ENCODE measurements at regions not wholly inside any gene's neighbourhood (a gene's known extent, or its start where the extent isn't known, plus 50 kb on each side); places are given as distances from the start of the nearest gene placed in this dataset.

DNA sequence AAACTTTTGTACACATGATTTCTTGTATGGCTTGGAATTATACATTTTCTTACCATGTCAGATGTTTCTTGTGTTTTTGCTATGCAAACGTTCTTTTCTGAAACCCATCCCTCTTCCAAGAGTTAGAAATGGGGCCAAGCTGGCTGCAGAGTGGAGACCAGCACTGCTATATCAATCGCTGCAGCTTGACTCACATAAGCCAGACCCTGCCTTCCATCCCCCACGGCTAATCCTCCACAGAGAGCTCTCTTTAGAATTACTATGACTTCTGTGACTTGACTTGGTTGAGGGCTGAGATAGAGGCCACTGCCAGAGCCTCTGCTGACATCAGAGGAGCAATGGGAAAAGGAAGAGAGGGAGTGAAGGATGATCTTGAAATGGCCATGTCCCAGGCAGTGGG is 147.9 kb downstream of the DACT1 start:
- Histone ChIP-seq H3K79me2 (ENCODE audit: control insufficient read depth in 1 of 2, insufficient read depth in 2 of 2, low read length in 2 of 2) (no peaks in the 10 kb centered on the region), H3K18ac (ENCODE audit: extremely low read depth, low read length) (no peak overlapping the region), H3K4ac (replicated peaks; ENCODE audit: insufficient read length, low read depth, low read length) (no peak overlapping the region), H4K20me1 (replicated peaks in 1 of 2; ENCODE audit: control insufficient read depth in 1 of 2, insufficient read depth in 2 of 2, low read length in 2 of 2) (no peaks in the 10 kb centered on the region), H4K8ac (ENCODE audit: extremely low read depth, insufficient read depth, low read length) (no peak overlapping the region), H2BK12ac (ENCODE audit: low read depth, low read length) (no peak overlapping the region), H3K4me3 (ENCODE audit: extremely low read depth in 1 of 4, insufficient read depth in 2 of 4, low read depth in 3 of 4, low read length in 4 of 4) (no peak overlapping the region), H3K23ac (ENCODE audit: insufficient read length) (no peak overlapping the region), H4K5ac (ENCODE audit: insufficient read length, low read depth, low read length) (no peak overlapping the region), H3K14ac (ENCODE audit: insufficient read length) (no peak overlapping the region), H3K36me3 (ENCODE audit: control insufficient read depth in 2 of 4, insufficient read depth in 4 of 4, low read length in 3 of 4) (no peaks in the 10 kb centered on the region), H3K23me2 (ENCODE audit: low read depth, low read length) (no peaks in the 10 kb centered on the region; the same call in 1 of the 2 replicates), H3K9ac (replicated peaks in 1 of 4; ENCODE audit: extremely low read depth in 1 of 4, low read depth in 3 of 4, low read length in 3 of 4) (no peak overlapping the region), H3K27me3 (replicated peaks in 1 of 4; ENCODE audit: control insufficient read depth in 3 of 4, extremely low read depth in 1 of 4, insufficient read depth in 3 of 4, low read length in 3 of 4) (peaks cover 0 to 4% (median 0%) of the 10 kb centered on the region in 4 experiments; a peak in 1 of 7 replicates), H2BK20ac (ENCODE audit: low read length) (no peak overlapping the region), H2BK5ac (ENCODE audit: low read depth, low read length) (no peak overlapping the region), H2AK5ac (ENCODE audit: low read depth, low read length) (no peak overlapping the region), H2BK15ac (ENCODE audit: low read length) (no peak overlapping the region), H3K4me1 (replicated peaks in 1 of 4; ENCODE audit: control insufficient read depth in 3 of 4, insufficient read depth in 4 of 4, low read length in 3 of 4) (peaks cover 0 to 4% (median 2%) of the 10 kb centered on the region in 4 experiments; a peak in 5 of 7 replicates), H3K27ac (ENCODE audit: low read depth, low read length) (no peak overlapping the region), H3K4me2 (ENCODE audit: insufficient read depth in 1 of 2, low read depth in 2 of 2, low read length in 2 of 2) (no peak overlapping the region), H2AFZ (ENCODE audit: low read length) (no peak overlapping the region), H3K9me3 (ENCODE audit: insufficient read depth in 2 of 2, low read depth in 1 of 2, low read length in 1 of 2) (no peaks in the 10 kb centered on the region), H3K56ac (replicated peaks; ENCODE audit: insufficient read length, low read depth, low read length) (no peak overlapping the region), H2BK120ac (replicated peaks; ENCODE audit: low read depth, low read length) (no peak overlapping the region), H4K91ac (replicated peaks; ENCODE audit: insufficient read length, low read length) (no peak overlapping the region), H3K79me1 (ENCODE audit: low read depth, low read length) (no peaks in the 10 kb centered on the region)
- 84% methylated on average over 3 of the region's 3 CpGs; no CpG with 5 or more reads in 1 of the 2 experiments for WGBS, 2 experiments (ENCODE audit: extremely low coverage in 1 of 2, insufficient coverage in 1 of 2, insufficient read length in 1 of 2, insufficient replicate concordance in 2 of 2, low coverage in 1 of 2, low lambda C conversion rate in 2 of 2, missing lambda C conversion rate in 1 of 2)
- ChIA-PET CTCF (ENCODE audit: partially characterized antibody) (interaction anchor here (0.8 to 1.3 kb wide), 5 partner anchors 10 to 237 kb away, joined by 3 read pairs; no protein-coding TSS in a partner anchor), POLR2A (ENCODE audit: partially characterized antibody) (no interaction called here)
- DNase-seq (ENCODE audit: low read depth in 1 of 2, low spot score in 2 of 2) (no peak), FAIRE-seq (no peak)
- TF ChIP-seq EP300 (IDR thresholded peaks at IDR 0.05; ENCODE audit: borderline replicate concordance in 1 of 2, low read depth in 2 of 2, low read length in 2 of 2) (no peak), CREB1 (IDR thresholded peaks at IDR 0.05) (no peak), SP4 (IDR thresholded peaks at IDR 0.05; ENCODE audit: low read length) (no peak), RBBP5 (IDR thresholded peaks at IDR 0.05; ENCODE audit: borderline replicate concordance, low read depth, low read length) (no peak), CEBPB (IDR thresholded peaks at IDR 0.05; ENCODE audit: low read depth, low read length) (no peak), SIRT6 (IDR thresholded peaks at IDR 0.05; ENCODE audit: low read length) (no peak), TAF7 (optimal IDR thresholded peaks at IDR 0.05; ENCODE audit: borderline replicate concordance, low read depth, low read length) (no peak), E2F6 (IDR thresholded peaks at IDR 0.05) (no peak), EGR1 (IDR thresholded peaks at IDR 0.05; ENCODE audit: borderline replicate concordance, low read depth, low read length) (no peak), JUND (IDR thresholded peaks at IDR 0.05; ENCODE audit: low read length) (no peak), BACH1 (IDR thresholded peaks at IDR 0.05; ENCODE audit: low read length) (no peak), MAFK (IDR thresholded peaks at IDR 0.05; ENCODE audit: low read depth, low read length) (no peak), PHF8 (conservative IDR thresholded peaks at IDR 0.05; ENCODE audit: low read depth, low read length) (no peak)
- TF ChIP-seq, protein P1, sequence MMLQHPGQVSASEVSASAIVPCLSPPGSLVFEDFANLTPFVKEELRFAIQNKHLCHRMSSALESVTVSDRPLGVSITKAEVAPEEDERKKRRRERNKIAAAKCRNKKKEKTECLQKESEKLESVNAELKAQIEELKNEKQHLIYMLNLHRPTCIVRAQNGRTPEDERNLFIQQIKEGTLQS (IDR thresholded peaks at IDR 0.05; ENCODE audit: insufficient read depth, low read depth, low read length) = no peak
